ES-I3 (cell line): ENCODE measurements at regions not wholly inside any gene's neighbourhood (a gene's known extent, or its start where the extent isn't known, plus 50 kb on each side); places are given as distances from the start of the nearest gene placed in this dataset.

Experiments used
- H3K36me3 ChIP-seq: 2 replicates; pipeline ENCODE4 v1.6.1; 2013; ENCODE audit warnings: mild to moderate bottlenecking, low read length, control low read depth, moderate library complexity; ENCODE audit not compliant: insufficient read depth
- H3K4me1 ChIP-seq: 2 replicates; pipeline ENCODE4 v1.6.1; 2013; ENCODE audit warnings: mild to moderate bottlenecking, control low read depth, low read length; ENCODE audit not compliant: insufficient read depth
- H3K9ac ChIP-seq: 2 replicates; pipeline ENCODE4 v1.6.1; 2013; ENCODE audit warnings: low read depth, mild to moderate bottlenecking, low read length, moderate library complexity
- H3K9me3 ChIP-seq: 2 replicates; pipeline ENCODE4 v1.6.1; 2013; ENCODE audit warnings: mild to moderate bottlenecking, low read length, moderate library complexity; ENCODE audit not compliant: control insufficient read depth, insufficient read depth

DNA sequence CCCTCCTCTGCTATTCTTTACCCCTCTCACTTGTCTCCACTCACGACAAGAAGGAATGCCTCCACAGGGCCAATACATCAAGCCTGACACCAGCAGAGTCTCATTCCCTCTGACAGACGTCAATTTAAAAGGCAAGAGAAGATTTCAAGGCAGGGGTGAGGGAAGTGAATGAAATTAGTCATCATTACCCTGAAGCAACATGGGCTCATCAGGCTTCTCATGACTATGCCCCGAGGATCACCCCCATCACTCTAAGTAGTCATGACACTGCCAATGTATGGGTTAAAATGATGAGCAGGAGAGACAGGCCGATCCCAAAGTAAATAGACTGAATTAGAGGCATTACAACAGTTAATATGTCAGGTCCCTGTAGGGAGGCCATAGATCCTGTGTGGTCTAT is 504.4 kb downstream of the TLE4 start:
- no peaks in the 10 kb centered on the region for H3K9me3 ChIP-seq
- H3K36me3 ChIP-seq = no peaks in the 10 kb centered on the region
- H3K9ac ChIP-seq = no peak overlapping the region
- no peaks in the 10 kb centered on the region for H3K4me1 ChIP-seq

DNA sequence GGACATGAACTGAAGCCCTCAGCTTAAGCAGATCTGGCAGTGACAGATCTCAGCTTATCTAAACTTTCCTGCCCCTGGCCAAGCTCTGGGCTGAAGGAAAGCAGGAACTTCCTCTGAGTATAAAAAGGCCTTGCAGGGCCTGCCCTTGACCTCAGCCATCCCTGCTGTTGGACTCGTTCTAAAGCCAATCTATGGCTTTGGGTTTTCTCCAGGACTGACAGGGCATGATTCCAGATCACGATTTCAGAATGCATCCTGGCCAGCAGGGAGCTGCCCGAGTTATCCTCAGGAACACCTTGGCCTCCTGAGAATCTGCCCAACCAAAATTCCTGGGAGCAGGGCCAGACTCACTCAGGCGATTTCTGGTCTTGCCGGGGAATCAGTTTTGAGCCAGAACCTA is 502.7 kb downstream of the TLE4 start:
- Histone ChIP-seq H3K4me1 (no peaks in the 10 kb centered on the region), H3K9me3 (no peaks in the 10 kb centered on the region), H3K36me3 (no peaks in the 10 kb centered on the region), H3K9ac (no peak overlapping the region)

DNA sequence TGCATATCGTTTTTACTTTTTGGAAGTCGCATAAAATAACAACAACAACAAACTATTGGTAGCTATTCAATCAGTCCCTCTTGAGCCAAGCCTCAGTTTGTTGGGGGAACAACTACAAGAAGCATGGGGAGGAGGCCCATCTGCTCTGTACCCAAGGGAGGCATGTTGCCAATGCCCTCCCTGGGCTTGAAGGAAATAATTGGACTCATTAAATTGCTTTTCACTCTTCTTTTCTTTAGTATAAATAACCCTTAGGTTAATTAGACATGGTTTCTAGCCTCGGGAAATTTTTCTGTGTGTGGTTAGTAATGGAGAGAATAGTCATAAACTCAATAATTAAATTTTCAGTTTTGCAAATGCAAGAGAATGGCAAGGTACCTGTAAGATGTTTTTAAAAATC is 500.7 kb downstream of the TLE4 start:
- Histone ChIP-seq H3K36me3 (no peaks in the 10 kb centered on the region), H3K9me3 (no peaks in the 10 kb centered on the region), H3K4me1 (no peaks in the 10 kb centered on the region), H3K9ac (no peak overlapping the region)

DNA sequence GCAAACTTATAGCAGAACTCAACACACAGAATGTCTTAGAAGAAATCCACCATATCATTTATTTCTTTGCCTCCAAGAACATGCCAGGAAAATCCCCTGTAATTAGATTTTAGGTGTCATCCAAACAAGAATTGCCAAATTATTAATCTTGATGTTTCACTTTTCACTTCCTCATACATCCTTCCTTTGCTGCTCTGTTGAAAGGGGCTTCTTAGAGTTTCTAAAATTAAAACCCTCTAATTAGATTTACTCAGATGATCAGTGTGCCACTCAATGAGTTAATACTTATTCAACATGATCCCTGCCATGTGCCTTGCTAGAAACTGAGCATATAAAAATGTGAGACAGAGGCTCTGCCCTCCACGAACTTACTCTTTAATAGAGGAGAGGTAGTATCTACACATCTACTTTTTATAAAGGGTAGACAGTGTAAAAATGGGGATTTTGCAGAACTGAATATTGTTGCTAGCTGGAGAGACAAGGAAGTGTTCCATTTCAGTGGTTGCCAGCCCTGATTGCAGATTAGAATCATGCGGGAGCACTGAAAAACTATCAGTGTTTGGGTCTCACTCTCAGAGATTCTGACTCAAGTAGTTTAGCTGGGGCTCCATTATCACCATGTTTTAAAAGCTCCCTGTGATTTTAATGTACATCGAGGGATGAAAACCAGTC is 498.4 kb downstream of the TLE4 start:
- H3K4me1 ChIP-seq = no peaks in the 10 kb centered on the region
- no peaks in the 10 kb centered on the region for H3K9me3 ChIP-seq
- no peaks in the 10 kb centered on the region for H3K36me3 ChIP-seq
- H3K9ac ChIP-seq = no peak overlapping the region

DNA sequence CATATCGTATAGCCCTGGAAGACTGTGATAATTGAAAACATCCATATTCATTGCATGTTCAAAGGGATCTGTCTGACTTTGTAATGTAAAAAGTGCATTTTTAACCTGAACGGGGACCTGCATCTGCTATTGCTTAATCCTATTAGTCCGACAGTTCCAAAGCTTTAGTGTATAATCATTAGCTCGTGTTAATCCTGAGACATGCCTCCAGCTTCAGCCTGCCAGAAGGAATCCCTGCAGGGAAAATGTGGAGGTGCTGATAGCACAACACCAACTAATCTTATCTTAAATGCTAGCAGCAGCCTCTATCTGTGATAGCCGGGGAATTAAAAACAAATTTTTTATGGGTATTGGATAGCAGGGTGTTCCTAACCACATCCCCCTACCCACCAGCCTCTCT is 495.2 kb downstream of the TLE4 start:
- Histone ChIP-seq H3K9ac (no peak overlapping the region; the same call in 1 of the 2 replicates), H3K9me3 (no peaks in the 10 kb centered on the region), H3K4me1 (peaks cover 3% of the 10 kb centered on the region), H3K36me3 (no peaks in the 10 kb centered on the region)

DNA sequence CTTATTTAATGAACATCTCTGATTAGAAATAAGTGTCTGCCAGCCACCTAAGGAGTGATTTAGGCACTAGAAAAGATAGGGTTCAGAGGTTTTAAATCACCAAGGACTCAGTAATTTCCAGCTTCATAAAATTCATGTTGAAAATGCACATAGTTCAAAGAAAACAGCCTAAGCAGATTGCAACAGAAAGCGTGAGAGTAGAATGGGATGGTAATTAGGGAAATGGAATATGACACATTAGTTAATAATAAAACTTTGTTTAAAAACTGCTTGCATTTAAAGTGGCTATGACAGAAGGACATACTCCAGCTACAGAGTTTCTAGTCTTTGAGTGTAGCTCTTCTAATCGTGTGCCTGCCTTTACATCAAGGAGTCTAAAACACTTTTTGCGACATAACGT is 490.8 kb downstream of the TLE4 start:
- Histone ChIP-seq H3K4me1 (peaks cover 5% of the 10 kb centered on the region), H3K36me3 (no peaks in the 10 kb centered on the region), H3K9ac (no peak overlapping the region)

DNA sequence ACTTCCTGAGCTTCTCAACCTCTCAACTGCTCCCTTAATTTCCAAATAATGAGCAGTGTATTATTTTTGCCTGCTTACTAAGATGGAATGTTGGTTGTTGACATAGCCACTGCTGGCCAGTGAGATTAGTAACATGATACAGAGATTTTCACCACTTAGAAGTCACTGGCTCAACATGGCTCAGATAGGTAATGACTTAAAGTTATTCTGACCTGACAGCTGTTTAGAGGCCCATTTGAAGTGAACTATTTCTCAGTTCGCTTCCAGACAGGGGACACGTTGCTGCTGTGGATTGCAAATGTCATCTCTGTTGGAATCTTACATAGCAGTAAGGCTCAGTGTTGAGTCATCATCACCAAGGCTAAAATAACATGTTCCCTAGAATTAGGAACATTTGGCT is 490.2 kb downstream of the TLE4 start:
- Histone ChIP-seq H3K9me3 (no peaks in the 10 kb centered on the region), H3K4me1 (peaks cover 5% of the 10 kb centered on the region), H3K36me3 (no peaks in the 10 kb centered on the region), H3K9ac (no peak overlapping the region)

More for the DNA sequence above, 490.8 kb downstream of the TLE4 start:
- no peaks in the 10 kb centered on the region for H3K9me3 ChIP-seq

DNA sequence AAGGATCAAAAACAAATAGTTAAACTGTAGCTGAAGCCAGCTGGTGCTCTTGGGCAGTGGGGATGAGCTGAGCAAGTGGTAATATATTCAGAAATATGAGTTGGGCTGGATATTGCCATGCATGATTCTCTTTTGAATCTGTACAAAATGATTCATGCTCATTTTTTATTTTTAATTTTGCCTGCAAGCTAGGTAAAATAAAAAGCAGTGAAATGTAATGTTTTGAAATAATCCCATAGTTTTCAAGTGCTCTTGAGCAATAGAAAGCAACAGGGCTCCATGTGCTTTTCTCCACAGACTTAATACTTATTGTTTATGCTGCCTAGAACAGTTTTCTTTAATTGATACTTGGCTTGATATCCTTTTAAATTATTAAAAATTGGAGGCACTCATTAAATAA is 489.3 kb downstream of the TLE4 start:
- Histone ChIP-seq H3K36me3 (no peaks in the 10 kb centered on the region), H3K9ac (no peak overlapping the region), H3K4me1 (peaks cover 5% of the 10 kb centered on the region), H3K9me3 (no peaks in the 10 kb centered on the region)

DNA sequence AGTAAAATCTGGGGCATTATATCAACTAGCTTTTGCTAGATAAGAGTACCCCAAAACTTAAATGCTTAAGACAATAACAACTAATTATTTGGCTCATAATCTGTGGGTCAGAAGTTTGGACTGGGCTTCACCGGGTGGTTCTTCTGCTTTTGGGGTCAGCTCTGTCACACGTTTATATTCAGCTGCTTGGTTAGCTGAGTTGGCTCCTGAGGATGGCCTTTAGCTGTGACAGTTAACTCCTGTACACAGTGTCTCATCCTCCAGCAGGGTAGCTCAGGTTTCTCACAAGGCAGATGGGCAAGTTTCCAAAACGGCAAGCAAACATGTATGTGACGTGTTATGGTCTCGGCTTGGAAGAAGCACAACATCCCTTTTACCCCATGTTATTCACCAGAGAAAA is 488.2 kb downstream of the TLE4 start:
- Histone ChIP-seq H3K9me3 (no peaks in the 10 kb centered on the region; the same call in 1 of the 2 replicates), H3K36me3 (no peaks in the 10 kb centered on the region), H3K4me1 (peaks cover 5% of the 10 kb centered on the region), H3K9ac (no peak overlapping the region)

DNA sequence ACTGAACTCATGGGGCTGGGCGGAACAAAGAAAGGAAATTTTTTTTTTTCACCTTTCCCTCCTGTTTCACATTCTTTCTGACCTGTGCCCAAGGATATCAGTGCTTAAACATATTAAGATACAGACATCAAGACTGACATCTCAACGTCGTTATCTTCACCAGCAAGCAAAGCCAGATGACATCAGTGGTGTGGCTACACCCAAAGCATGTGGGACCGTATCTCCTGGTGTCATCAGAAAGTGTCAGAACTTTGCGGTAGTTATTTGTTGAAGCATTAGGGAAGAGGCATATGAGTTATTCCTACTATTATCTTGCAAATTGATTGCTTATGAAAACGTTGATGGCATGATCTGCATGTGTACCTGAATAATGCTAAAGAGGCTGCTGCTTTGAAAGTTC is 487.4 kb downstream of the TLE4 start:
- H3K4me1 ChIP-seq = peaks cover 5% of the 10 kb centered on the region
- H3K9ac ChIP-seq = no peak overlapping the region
- H3K36me3 ChIP-seq = no peaks in the 10 kb centered on the region
- no peaks in the 10 kb centered on the region; the same call in 1 of the 2 replicates for H3K9me3 ChIP-seq

DNA sequence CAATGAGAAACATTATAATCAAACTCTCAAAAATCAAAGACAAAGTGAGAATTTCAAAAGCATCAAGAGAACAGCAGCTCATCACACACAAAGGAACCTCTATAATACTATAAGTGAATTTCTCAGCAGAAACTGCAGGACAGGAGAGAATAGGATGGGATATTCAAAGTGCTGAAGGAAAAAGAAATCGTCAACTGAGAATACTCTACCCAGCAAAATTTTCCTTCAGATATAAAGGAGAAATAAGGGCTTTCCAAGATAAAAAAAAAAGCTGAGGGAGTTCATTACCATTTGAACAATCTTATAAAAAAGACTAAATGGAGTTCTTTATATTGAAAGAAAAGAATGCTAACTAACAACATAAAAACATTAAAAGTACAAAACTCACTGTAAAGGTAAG is 481.1 kb downstream of the TLE4 start:
- H3K9ac ChIP-seq = no peak overlapping the region

DNA sequence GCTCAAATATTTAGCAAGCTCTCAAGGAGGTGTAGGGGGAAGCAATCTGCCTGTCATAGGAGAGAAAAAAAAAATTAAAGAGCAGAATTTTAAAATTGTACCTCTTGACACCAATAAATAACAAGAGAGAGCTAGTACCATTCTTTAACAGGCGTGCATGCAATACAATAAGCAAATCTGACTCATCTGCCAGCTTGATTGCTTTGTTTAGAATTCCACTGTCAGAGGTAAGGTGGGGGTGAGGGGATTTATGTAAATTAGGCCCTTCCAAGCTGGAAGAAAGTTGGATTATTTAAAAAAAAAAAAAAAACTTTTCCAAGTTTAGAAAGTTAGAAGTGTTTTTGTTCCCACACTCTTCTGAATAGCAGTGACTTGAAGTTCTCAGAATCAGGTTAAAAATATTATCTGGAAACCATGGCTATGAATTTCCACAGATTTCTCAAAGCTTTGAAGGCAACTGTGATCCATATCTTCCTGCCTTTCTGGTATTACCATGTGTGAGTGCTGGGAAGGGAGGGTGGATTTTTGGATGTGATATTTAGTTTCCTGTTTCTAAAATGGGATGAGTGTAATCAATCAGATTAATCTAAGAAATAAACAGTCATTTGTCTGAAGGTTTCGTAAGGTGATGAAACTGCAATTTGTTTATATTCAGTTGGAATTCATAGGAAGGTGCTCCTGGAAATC is 477.5 kb downstream of the TLE4 start:
- H3K36me3 ChIP-seq = no peaks in the 10 kb centered on the region
- 0 out of 2 replicates have a peak, but pooled peaks cover 5% of the 10 kb centered on the region for H3K9me3 ChIP-seq
- no peak overlapping the region; the same call in 1 of the 2 replicates for H3K9ac ChIP-seq
- H3K4me1 ChIP-seq = peaks cover 15% of the 10 kb centered on the region

More for the DNA sequence above, 481.1 kb downstream of the TLE4 start:
- Histone ChIP-seq H3K9me3 (peaks cover 5% of the 10 kb centered on the region; the same call in 1 of the 2 replicates), H3K4me1 (peaks cover 15% of the 10 kb centered on the region), H3K36me3 (no peaks in the 10 kb centered on the region)

DNA sequence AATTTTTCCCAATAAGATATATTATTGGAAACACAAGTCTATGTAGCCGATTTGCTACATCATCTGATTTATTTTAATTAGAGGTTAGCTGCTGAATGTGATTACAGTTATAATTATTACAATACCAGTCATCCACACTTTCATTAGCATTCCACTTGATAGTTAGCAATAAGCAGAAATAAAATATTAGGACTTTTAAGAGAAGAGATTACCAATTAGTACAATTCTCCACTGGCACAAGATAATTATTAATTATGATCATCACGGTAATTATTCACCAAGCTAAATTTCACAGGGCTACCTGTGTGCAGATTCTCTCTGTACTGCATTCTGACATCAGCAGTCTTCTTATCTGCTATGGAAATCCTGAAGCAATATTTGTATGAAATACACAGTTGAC is 474.7 kb downstream of the TLE4 start:
- H3K4me1 ChIP-seq = peaks cover 15% of the 10 kb centered on the region
- no peaks in the 10 kb centered on the region for H3K9me3 ChIP-seq
- H3K9ac ChIP-seq = no peak overlapping the region
- H3K36me3 ChIP-seq = no peaks in the 10 kb centered on the region

DNA sequence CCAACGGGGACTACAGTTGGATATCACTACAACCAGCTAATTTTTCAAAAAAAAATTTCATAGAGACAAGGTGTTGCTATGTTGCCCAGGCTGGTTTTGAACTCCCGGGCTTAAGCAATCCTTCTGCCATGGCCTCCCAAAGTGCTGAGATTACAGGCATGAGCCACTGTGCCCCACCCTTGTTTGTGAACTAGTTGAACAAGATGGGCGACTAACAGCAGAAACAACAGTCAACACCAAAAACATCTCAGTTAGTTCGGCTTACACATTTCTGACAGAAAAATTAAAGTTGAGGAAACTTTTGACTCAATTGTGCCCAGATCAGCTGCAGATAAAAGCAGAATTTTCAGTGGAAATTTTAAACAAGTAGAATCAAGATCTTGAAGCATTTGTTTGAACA is 470.1 kb downstream of the TLE4 start:
- Histone ChIP-seq H3K36me3 (no peaks in the 10 kb centered on the region), H3K9ac (no peak overlapping the region), H3K9me3 (no peaks in the 10 kb centered on the region), H3K4me1 (no peaks in the 10 kb centered on the region)

DNA sequence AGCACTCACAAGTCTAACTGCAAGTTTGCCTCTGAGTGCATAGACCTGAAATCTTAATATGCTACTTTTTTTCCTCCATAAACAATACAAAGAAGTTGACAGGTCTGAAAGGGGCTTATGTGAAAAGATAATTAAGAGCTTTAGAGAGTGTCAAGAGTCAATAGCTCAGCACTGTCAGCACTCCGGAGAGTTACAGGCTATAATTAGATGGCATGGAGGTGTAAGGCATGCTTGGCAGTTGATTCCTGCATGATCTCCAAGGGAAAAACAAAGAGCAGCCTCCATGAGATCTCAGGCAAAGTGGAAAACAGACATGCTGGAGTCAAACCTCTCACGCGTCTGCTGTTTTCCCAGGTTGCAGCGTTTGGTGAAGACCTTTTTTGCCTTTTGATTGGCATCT is 468.7 kb downstream of the TLE4 start:
- Histone ChIP-seq H3K36me3 (no peaks in the 10 kb centered on the region), H3K9ac (no peak overlapping the region), H3K4me1 (no peaks in the 10 kb centered on the region), H3K9me3 (no peaks in the 10 kb centered on the region)
